ENCODE measurements at regions not wholly inside any gene's neighbourhood (a gene's known extent, or its start where the extent isn't known, plus 50 kb on each side); places are given as distances from the start of the nearest gene placed in this dataset.

DNA sequence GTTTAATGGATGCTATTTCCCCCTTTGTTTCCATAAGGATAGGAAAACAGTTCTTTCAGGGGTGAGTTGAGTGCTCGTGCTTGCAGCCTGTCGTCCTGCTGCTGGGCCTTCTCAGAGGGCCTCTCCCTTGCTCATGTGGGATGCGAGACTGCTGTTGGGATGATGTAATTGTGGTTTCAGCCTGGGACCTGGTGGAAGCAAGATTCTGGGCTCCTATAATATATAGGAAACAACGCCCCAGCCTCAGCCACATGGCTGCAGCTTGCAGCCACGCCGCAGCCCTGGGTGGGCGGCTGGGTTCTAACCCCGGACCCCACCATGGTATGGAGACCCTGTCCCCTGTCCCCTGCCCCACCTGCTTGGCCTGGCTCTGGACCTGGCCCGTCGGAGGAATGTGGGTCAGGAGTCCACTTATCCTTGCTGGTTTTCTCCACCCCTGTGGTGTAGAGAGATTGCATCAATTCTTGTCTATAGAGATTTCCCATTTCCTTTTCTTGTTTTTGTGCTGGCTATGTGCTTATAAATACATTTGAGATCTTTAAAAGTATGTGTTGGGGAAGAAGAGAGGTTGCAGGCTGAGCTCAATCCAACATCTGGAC lies 357.8 kb downstream of the SIPA1L2 start:
- TF ChIP-seq EZH2 (IDR thresholded peaks at IDR 0.05; ENCODE audit: low read length), result no peak
- TF ChIP-seq, protein P1, sequence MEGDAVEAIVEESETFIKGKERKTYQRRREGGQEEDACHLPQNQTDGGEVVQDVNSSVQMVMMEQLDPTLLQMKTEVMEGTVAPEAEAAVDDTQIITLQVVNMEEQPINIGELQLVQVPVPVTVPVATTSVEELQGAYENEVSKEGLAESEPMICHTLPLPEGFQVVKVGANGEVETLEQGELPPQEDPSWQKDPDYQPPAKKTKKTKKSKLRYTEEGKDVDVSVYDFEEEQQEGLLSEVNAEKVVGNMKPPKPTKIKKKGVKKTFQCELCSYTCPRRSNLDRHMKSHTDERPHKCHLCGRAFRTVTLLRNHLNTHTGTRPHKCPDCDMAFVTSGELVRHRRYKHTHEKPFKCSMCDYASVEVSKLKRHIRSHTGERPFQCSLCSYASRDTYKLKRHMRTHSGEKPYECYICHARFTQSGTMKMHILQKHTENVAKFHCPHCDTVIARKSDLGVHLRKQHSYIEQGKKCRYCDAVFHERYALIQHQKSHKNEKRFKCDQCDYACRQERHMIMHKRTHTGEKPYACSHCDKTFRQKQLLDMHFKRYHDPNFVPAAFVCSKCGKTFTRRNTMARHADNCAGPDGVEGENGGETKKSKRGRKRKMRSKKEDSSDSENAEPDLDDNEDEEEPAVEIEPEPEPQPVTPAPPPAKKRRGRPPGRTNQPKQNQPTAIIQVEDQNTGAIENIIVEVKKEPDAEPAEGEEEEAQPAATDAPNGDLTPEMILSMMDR (optimal IDR thresholded peaks at IDR 0.05 in 1 of 3, IDR thresholded peaks at IDR 0.05 in 1 of 3, conservative IDR thresholded peaks at IDR 0.05 in 1 of 3; ENCODE audit: extremely low read depth in 1 of 3, insufficient read depth in 2 of 3, low read length in 3 of 3), result no peak

Data from keratinocyte (primary cell).